ENCODE measurements at regions not wholly inside any gene's neighbourhood (a gene's known extent, or its start where the extent isn't known, plus 50 kb on each side); places are given as distances from the start of the nearest gene placed in this dataset.

DNA sequence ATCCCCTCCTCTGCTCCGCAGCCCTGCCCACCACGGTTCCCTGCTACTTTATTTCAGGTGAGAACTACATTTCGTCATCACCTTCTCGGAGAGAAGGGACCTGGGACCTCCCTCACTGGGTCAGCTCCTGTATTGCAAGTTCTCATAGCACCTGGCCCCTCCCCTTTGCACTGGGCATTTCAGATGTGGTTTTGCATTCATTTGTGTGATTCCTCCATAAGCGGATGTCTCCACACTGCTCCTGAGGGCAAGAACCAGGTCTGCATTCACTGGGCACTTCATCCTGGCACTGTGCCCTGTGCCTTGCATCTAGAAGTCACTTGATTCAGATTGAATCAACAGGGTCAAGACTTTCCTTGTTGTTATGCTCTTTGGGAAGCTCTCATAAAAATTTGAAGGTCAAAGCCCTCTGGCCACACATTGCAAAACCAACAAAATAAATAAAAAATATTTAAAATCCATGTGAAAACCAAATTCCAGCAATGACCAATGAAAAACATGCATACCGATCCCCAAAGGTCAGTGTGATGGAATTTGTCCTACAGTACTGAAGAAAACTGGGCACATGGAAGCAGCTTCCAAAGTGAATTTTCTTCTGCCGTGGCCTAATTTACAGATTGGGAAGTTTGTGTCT lies 89.1 kb upstream of the F13A1 start:
- DNase-seq (ENCODE audit: extremely low spot score) = no peak
- TF ChIP-seq, protein P1, sequence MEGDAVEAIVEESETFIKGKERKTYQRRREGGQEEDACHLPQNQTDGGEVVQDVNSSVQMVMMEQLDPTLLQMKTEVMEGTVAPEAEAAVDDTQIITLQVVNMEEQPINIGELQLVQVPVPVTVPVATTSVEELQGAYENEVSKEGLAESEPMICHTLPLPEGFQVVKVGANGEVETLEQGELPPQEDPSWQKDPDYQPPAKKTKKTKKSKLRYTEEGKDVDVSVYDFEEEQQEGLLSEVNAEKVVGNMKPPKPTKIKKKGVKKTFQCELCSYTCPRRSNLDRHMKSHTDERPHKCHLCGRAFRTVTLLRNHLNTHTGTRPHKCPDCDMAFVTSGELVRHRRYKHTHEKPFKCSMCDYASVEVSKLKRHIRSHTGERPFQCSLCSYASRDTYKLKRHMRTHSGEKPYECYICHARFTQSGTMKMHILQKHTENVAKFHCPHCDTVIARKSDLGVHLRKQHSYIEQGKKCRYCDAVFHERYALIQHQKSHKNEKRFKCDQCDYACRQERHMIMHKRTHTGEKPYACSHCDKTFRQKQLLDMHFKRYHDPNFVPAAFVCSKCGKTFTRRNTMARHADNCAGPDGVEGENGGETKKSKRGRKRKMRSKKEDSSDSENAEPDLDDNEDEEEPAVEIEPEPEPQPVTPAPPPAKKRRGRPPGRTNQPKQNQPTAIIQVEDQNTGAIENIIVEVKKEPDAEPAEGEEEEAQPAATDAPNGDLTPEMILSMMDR (IDR thresholded peaks at IDR 0.05; ENCODE audit: control extremely low read depth, extremely low read depth, low read depth, missing control alignments) = no peak
- ChIA-PET POLR2A (no interaction called here), CTCF (no interaction called here)

DNA sequence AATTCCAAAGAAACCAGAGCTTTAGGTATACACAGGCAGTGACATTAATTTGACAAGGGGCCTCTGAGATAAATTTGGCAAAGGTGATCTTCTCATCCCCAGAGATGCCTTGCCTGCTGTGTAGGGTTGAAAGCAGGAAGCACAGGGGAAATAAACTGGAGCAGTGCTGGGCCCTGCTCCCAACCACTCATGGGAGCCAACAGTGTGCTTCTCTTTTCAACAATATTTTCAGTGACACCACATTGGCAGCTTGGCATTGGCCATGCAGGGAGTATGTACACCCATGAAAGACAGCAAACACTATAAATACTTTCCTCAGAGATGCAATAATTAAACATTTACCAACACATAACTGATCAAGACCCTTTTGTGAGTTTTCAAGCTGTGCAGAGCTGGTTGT lies 90.7 kb upstream of the F13A1 start:
- TF ChIP-seq, protein P1 (IDR thresholded peaks at IDR 0.05; ENCODE audit: control extremely low read depth, extremely low read depth, low read depth, missing control alignments) = no peak
- ChIA-PET POLR2A (no interaction called here), CTCF (interaction anchor here (1.2 to 1.4 kb wide), 3 partner anchors 13 to 75 kb away, joined by 3 read pairs; no protein-coding TSS in a partner anchor)
- DNase-seq (ENCODE audit: extremely low spot score) = no peak

DNA sequence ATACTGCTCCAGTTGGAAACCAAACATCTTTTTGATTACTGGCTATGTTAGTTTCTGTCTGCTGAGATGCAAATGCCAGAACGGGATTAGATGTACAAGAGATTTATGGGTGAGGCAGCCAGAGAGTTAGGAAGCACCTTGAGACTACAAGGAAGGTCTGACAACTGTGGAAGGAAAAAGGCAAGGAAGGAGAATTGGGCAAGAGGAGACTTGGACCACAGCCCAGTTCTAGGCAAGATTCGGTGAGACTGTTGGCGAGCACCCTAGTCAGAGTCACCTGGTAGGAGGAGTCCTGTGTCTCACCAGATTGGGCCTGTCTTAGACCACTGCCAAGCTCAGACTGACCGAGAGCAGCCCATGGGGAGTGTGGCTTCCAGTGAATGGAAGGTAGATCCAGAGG lies 91.8 kb upstream of the F13A1 start:
- no peak for DNase-seq (ENCODE audit: extremely low spot score)
- ChIA-PET CTCF (interaction anchor here (1.1 to 1.4 kb wide), 4 partner anchors 12 to 77 kb away, joined by 3 read pairs; no protein-coding TSS in a partner anchor), POLR2A (no interaction called here)
- TF ChIP-seq, protein P1 (IDR thresholded peaks at IDR 0.05; ENCODE audit: control extremely low read depth, extremely low read depth, low read depth, missing control alignments) = no peak

DNA sequence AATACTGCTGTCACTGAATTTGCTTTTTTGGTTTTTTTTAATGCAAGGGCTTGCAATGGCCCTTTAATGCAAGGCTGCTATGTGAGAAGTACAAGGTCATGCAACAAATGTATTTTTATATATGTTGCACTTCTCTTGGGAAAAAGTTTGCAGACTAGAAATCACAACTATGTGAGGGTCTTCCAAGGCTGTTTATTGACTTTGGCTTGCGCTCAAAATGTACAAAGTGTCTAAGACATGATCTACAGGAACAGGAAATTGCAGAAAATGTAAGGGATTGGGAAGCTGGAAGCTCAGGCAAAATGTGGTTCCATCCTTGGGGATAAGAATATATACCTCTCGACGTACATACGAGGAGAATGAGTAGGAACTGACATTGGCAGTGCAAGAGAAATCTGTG lies 92.2 kb upstream of the F13A1 start:
- no peak for DNase-seq (ENCODE audit: extremely low spot score)
- POLR2A ChIA-PET = no interaction called here
- CTCF ChIA-PET = interaction anchor here (1.1 kb wide), 1 partner anchor 21 kb away, joined by 3 read pairs; no protein-coding TSS in a partner anchor
- TF ChIP-seq, protein P1 (IDR thresholded peaks at IDR 0.05; ENCODE audit: control extremely low read depth, extremely low read depth, low read depth, missing control alignments) = no peak

DNA sequence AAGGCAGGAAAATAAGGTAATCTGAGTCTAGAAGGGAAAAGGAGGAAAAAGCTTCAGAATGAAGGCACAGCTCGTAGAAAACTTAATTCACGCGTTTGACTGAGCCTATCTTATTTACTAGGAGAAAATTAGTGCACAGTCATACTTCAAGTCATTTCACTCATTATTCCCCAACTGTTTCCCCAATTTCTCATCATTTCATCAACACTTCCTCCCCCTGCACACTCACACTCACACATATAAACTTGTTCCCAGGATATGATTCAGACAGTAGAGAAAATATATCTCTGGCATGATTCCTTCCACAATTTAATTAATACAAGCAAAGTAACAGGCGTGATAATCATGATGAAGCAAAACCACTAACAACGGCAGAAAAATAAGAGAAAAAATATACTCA lies 94.5 kb upstream of the F13A1 start:
- ChIA-PET CTCF (interaction anchor here (0.9 to 1.0 kb wide), 2 partner anchors 8 to 19 kb away, joined by 3 read pairs; no protein-coding TSS in a partner anchor), POLR2A (no interaction called here)
- TF ChIP-seq, protein P1 (IDR thresholded peaks at IDR 0.05; ENCODE audit: control extremely low read depth, extremely low read depth, low read depth, missing control alignments) = no peak
- no peak for DNase-seq (ENCODE audit: extremely low spot score)

DNA sequence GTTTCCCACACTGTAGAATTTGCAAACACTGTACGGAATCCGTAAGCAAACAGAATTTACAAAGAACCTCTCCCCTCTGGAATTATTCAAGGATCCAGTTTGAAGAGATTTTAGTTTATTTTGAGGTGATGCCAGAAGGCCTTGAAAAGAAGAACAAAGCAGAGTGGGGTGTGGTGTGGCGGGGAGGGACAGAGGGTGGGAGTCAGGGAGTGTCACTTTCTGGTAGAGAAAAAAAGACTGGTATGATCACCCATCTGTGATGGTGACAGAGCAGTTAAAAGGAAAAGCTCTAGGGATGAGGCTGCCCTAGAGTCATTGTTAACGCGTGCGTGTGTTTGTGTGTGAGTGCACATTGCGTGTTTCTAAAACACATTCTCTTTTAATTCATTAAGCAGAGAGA lies 97.0 kb upstream of the F13A1 start:
- ChIA-PET POLR2A (no interaction called here), CTCF (interaction anchor here (1.3 kb wide), 1 partner anchor 9 kb away, joined by 3 read pairs; no protein-coding TSS in a partner anchor)
- TF ChIP-seq, protein P1 (IDR thresholded peaks at IDR 0.05; ENCODE audit: control extremely low read depth, extremely low read depth, low read depth, missing control alignments) = no peak
- no peak for DNase-seq (ENCODE audit: extremely low spot score)
